HG03064 (cell line): ENCODE measurements at regions not wholly inside any gene's neighbourhood (a gene's known extent, or its start where the extent isn't known, plus 50 kb on each side); places are given as distances from the start of the nearest gene placed in this dataset.

Source experiments
- ATAC-seq: cut with Tn5 transposase; IDR thresholded peaks from one replicate; pipeline ENCODE4 v1.9.1; 2021; ENCODE audit warnings: low read depth; ENCODE audit not compliant: unreplicated experiment

- ATAC-seq = no peak
Observed at GRCh38 chr6:14642842-14643241, 525.3 kb downstream of the CD83 start.

GRCh38 chr6:14644381-14644780 is 526.8 kb downstream of the CD83 start:
- ATAC-seq = no peak

- no peak for ATAC-seq
Observed at GRCh38 chr6:14645221-14645620, 527.6 kb downstream of the CD83 start.

GRCh38 chr6:14645841-14646240 is 528.3 kb downstream of the CD83 start:
- no peak for ATAC-seq

- no peak for ATAC-seq
Observed at GRCh38 chr6:14646371-14646770, 528.8 kb downstream of the CD83 start.

GRCh38 chr6:14647357-14647756 is 529.8 kb downstream of the CD83 start:
- ATAC-seq = no peak

GRCh38 chr6:14652536-14652935 is 535.0 kb downstream of the CD83 start:
- ATAC-seq = no peak

GRCh38 chr6:14655201-14656061 is 537.9 kb downstream of the CD83 start:
- ATAC-seq = no peak

- ATAC-seq = no peak
Observed at GRCh38 chr6:14656078-14656521, 538.5 kb downstream of the CD83 start.

GRCh38 chr6:14656649-14657048 is 539.1 kb downstream of the CD83 start:
- no peak for ATAC-seq

GRCh38 chr6:14658030-14658429 is 540.5 kb downstream of the CD83 start:
- ATAC-seq = no peak

- ATAC-seq = no peak
Observed at GRCh38 chr6:14658886-14659561, 541.5 kb downstream of the CD83 start.

- no peak for ATAC-seq
Observed at GRCh38 chr6:14659841-14660240, 542.3 kb downstream of the CD83 start.

GRCh38 chr6:14660806-14661579 is 543.4 kb downstream of the CD83 start:
- no peak for ATAC-seq

GRCh38 chr6:14661691-14662090 is 544.1 kb downstream of the CD83 start:
- ATAC-seq = no peak

- peak; percentile 60 for ATAC-seq
Observed at GRCh38 chr6:14664112-14664601, 546.6 kb downstream of the CD83 start.

- ATAC-seq = no peak
Observed at GRCh38 chr6:14664621-14665315, 547.2 kb downstream of the CD83 start.

GRCh38 chr6:14665827-14666724 is 548.5 kb downstream of the CD83 start:
- no peak for ATAC-seq

- no peak for ATAC-seq
Observed at GRCh38 chr6:14670806-14671205, 553.2 kb downstream of the CD83 start.
